ENCODE measurements at regions not wholly inside any gene's neighbourhood (a gene's known extent, or its start where the extent isn't known, plus 50 kb on each side); places are given as distances from the start of the nearest gene placed in this dataset.

GRCh38 chr3:193885832-193886231, 250.1 kb upstream of the HES1 start:
- H3K9me3 ChIP-seq (ENCODE audit: control insufficient read depth, low read length): no peaks in the 10 kb centered on the region
- H3K4me1 ChIP-seq (ENCODE audit: control insufficient read depth in 1 of 2, insufficient read depth in 2 of 2, low read length in 2 of 2): no peaks in the 10 kb centered on the region
- H3K36me3 ChIP-seq (ENCODE audit: control insufficient read depth in 1 of 2, insufficient read depth in 2 of 2, low read length in 1 of 2): no peaks in the 10 kb centered on the region
- DNase-seq (no peak), ATAC-seq (ENCODE audit: low FRiP score) (no peak)
- H3K27ac ChIP-seq (ENCODE audit: low read depth in 1 of 2, low read length in 2 of 2): no peak overlapping the region
- 66 to 76% methylated on average over 6 of the region's 6 CpGs for WGBS, 2 donors
- intact Hi-C loops (cut with DNase I): no loop called here
- no peak overlapping the region for H3K4me3 ChIP-seq (ENCODE audit: low read length in 2 of 2)
- no peaks in the 10 kb centered on the region for H3K27me3 ChIP-seq (ENCODE audit: control insufficient read depth in 1 of 2, insufficient read depth in 2 of 2, low read length in 1 of 2)

- WGBS, 2 donors: 85% methylated on average over 12 of the region's 12 CpGs
- DNase-seq: no peak
- ATAC-seq (ENCODE audit: low FRiP score): no peak
- intact Hi-C loops (cut with DNase I): no loop called here
- Histone ChIP-seq H3K4me1 (ENCODE audit: control insufficient read depth in 1 of 2, insufficient read depth in 2 of 2, low read length in 2 of 2) (no peaks in the 10 kb centered on the region), H3K27me3 (ENCODE audit: control insufficient read depth in 1 of 2, insufficient read depth in 2 of 2, low read length in 1 of 2) (no peaks in the 10 kb centered on the region), H3K9me3 (ENCODE audit: control insufficient read depth, low read length) (no peaks in the 10 kb centered on the region), H3K4me3 (ENCODE audit: low read length in 2 of 2) (no peak overlapping the region), H3K27ac (ENCODE audit: low read depth in 1 of 2, low read length in 2 of 2) (no peak overlapping the region), H3K36me3 (ENCODE audit: control insufficient read depth in 1 of 2, insufficient read depth in 2 of 2, low read length in 1 of 2) (no peaks in the 10 kb centered on the region)
These were observed 245.7 kb upstream of the HES1 start for GRCh38 chr3:193890016-193890897.

GRCh38 chr3:193894121-193894863, 241.7 kb upstream of the HES1 start:
- H3K36me3 ChIP-seq (ENCODE audit: control insufficient read depth in 1 of 2, insufficient read depth in 2 of 2, low read length in 1 of 2): no peaks in the 10 kb centered on the region
- DNase-seq (no peak), ATAC-seq (ENCODE audit: low FRiP score) (no peak)
- intact Hi-C loops (cut with DNase I): no loop called here
- WGBS, 2 donors: 88 to 94% methylated on average over 10 of the region's 10 CpGs
- no peaks in the 10 kb centered on the region for H3K4me1 ChIP-seq (ENCODE audit: control insufficient read depth in 1 of 2, insufficient read depth in 2 of 2, low read length in 2 of 2)
- H3K9me3 ChIP-seq (ENCODE audit: control insufficient read depth, low read length): no peaks in the 10 kb centered on the region
- no peak overlapping the region for H3K4me3 ChIP-seq (ENCODE audit: low read length in 2 of 2)
- no peak overlapping the region for H3K27ac ChIP-seq (ENCODE audit: low read depth in 1 of 2, low read length in 2 of 2)
- H3K27me3 ChIP-seq (ENCODE audit: control insufficient read depth in 1 of 2, insufficient read depth in 2 of 2, low read length in 1 of 2): no peaks in the 10 kb centered on the region

- H3K4me1 ChIP-seq (ENCODE audit: control insufficient read depth in 1 of 2, insufficient read depth in 2 of 2, low read length in 2 of 2): no peaks in the 10 kb centered on the region
- H3K36me3 ChIP-seq (ENCODE audit: control insufficient read depth in 1 of 2, insufficient read depth in 2 of 2, low read length in 1 of 2): no peaks in the 10 kb centered on the region
- 96 to 97% methylated on average over 4 of the region's 4 CpGs for WGBS, 2 donors
- H3K27ac ChIP-seq (ENCODE audit: low read depth in 1 of 2, low read length in 2 of 2): no peak overlapping the region
- no peaks in the 10 kb centered on the region for H3K27me3 ChIP-seq (ENCODE audit: control insufficient read depth in 1 of 2, insufficient read depth in 2 of 2, low read length in 1 of 2)
- H3K9me3 ChIP-seq (ENCODE audit: control insufficient read depth, low read length): no peaks in the 10 kb centered on the region
- intact Hi-C loops (cut with DNase I): no loop called here
- DNase-seq: no peak
- H3K4me3 ChIP-seq (ENCODE audit: low read length in 2 of 2): no peak overlapping the region
- ATAC-seq (ENCODE audit: low FRiP score): no peak
These were observed 240.5 kb upstream of the HES1 start for GRCh38 chr3:193895409-193895808.

- no peak for ATAC-seq (ENCODE audit: low FRiP score)
- no peak overlapping the region for H3K27ac ChIP-seq (ENCODE audit: low read depth in 1 of 2, low read length in 2 of 2)
- no peaks in the 10 kb centered on the region for H3K36me3 ChIP-seq (ENCODE audit: control insufficient read depth in 1 of 2, insufficient read depth in 2 of 2, low read length in 1 of 2)
- peaks cover 2% of the 10 kb centered on the region for H3K9me3 ChIP-seq (ENCODE audit: control insufficient read depth, low read length)
- H3K27me3 ChIP-seq (ENCODE audit: control insufficient read depth in 1 of 2, insufficient read depth in 2 of 2, low read length in 1 of 2): no peaks in the 10 kb centered on the region
- intact Hi-C loops (cut with DNase I): no loop called here
- no peaks in the 10 kb centered on the region for H3K4me1 ChIP-seq (ENCODE audit: control insufficient read depth in 1 of 2, insufficient read depth in 2 of 2, low read length in 2 of 2)
- no peak overlapping the region for H3K4me3 ChIP-seq (ENCODE audit: low read length in 2 of 2)
- 89 to 96% methylated on average over 7 of the region's 7 CpGs for WGBS, 2 donors
- DNase-seq: no peak
These were observed 239.5 kb upstream of the HES1 start for GRCh38 chr3:193896419-193896818.

- Histone ChIP-seq H3K4me3 (ENCODE audit: low read length in 2 of 2) (no peak overlapping the region), H3K36me3 (ENCODE audit: control insufficient read depth in 1 of 2, insufficient read depth in 2 of 2, low read length in 1 of 2) (no peaks in the 10 kb centered on the region), H3K4me1 (ENCODE audit: control insufficient read depth in 1 of 2, insufficient read depth in 2 of 2, low read length in 2 of 2) (no peaks in the 10 kb centered on the region), H3K9me3 (ENCODE audit: control insufficient read depth, low read length) (peaks cover 2% of the 10 kb centered on the region), H3K27ac (ENCODE audit: low read depth in 1 of 2, low read length in 2 of 2) (no peak overlapping the region), H3K27me3 (ENCODE audit: control insufficient read depth in 1 of 2, insufficient read depth in 2 of 2, low read length in 1 of 2) (no peaks in the 10 kb centered on the region)
- 69 to 73% methylated on average over 10 of the region's 10 CpGs for WGBS, 2 donors
- intact Hi-C loops (cut with DNase I): no loop called here
- peak; percentile 70 for ATAC-seq (ENCODE audit: low FRiP score)
- DNase-seq: peak; percentile 55 to 81
These were observed 238.7 kb upstream of the HES1 start for GRCh38 chr3:193897288-193897687.

- DNase-seq: no peak
- peak; percentile 52 for ATAC-seq (ENCODE audit: low FRiP score)
These were observed 238.2 kb upstream of the HES1 start for GRCh38 chr3:193897731-193898180.

GRCh38 chr3:193899001-193899400, 236.9 kb upstream of the HES1 start:
- Histone ChIP-seq H3K9me3 (ENCODE audit: control insufficient read depth, low read length) (peaks cover 2% of the 10 kb centered on the region), H3K27ac (ENCODE audit: low read depth in 1 of 2, low read length in 2 of 2) (no peak overlapping the region), H3K4me3 (ENCODE audit: low read length in 2 of 2) (no peak overlapping the region), H3K27me3 (ENCODE audit: control insufficient read depth in 1 of 2, insufficient read depth in 2 of 2, low read length in 1 of 2) (no peaks in the 10 kb centered on the region), H3K36me3 (ENCODE audit: control insufficient read depth in 1 of 2, insufficient read depth in 2 of 2, low read length in 1 of 2) (no peaks in the 10 kb centered on the region), H3K4me1 (ENCODE audit: control insufficient read depth in 1 of 2, insufficient read depth in 2 of 2, low read length in 2 of 2) (no peaks in the 10 kb centered on the region)
- intact Hi-C loops (cut with DNase I): no loop called here
- ATAC-seq (ENCODE audit: low FRiP score): no peak
- no peak for DNase-seq
- 86 to 91% methylated on average over 1 of the region's 1 CpG for WGBS, 2 donors

More at GRCh38 chr3:193897731-193898180, 238.2 kb upstream of the HES1 start:
- H3K4me3 ChIP-seq (ENCODE audit: low read length in 2 of 2): no peak overlapping the region
- H3K4me1 ChIP-seq (ENCODE audit: control insufficient read depth in 1 of 2, insufficient read depth in 2 of 2, low read length in 2 of 2): no peaks in the 10 kb centered on the region
- H3K36me3 ChIP-seq (ENCODE audit: control insufficient read depth in 1 of 2, insufficient read depth in 2 of 2, low read length in 1 of 2): no peaks in the 10 kb centered on the region
- intact Hi-C loops (cut with DNase I): no loop called here
- peaks cover 2% of the 10 kb centered on the region for H3K9me3 ChIP-seq (ENCODE audit: control insufficient read depth, low read length)
- no peak overlapping the region for H3K27ac ChIP-seq (ENCODE audit: low read depth in 1 of 2, low read length in 2 of 2)
- whole genome bisulfite sequencing, 2 donors: 91 to 94% methylated on average over 10 of the region's 10 CpGs
- no peaks in the 10 kb centered on the region for H3K27me3 ChIP-seq (ENCODE audit: control insufficient read depth in 1 of 2, insufficient read depth in 2 of 2, low read length in 1 of 2)

All from aorta (tissue), 5 donors.